Neural cell (in vitro differentiated cells): ENCODE measurements at regions not wholly inside any gene's neighbourhood (a gene's known extent, or its start where the extent isn't known, plus 50 kb on each side); places are given as distances from the start of the nearest gene placed in this dataset.

Source experiments
- H2AFZ ChIP-seq: fragments of 200-600, 300-800 bp; sonication (generic), shearing (Covaris generic); 2 replicates; pipeline ENCODE4 v1.6.0; 2014; ENCODE audit warnings: low read depth, mild to moderate bottlenecking, antibody characterized with exemption, low read length, moderate library complexity
- H3F3A ChIP-seq: fragments of 200-600 bp; shearing (Covaris generic); 2 replicates; pipeline ENCODE4 v1.6.1; 2016; ENCODE audit warnings: mild to moderate bottlenecking, moderate library complexity, mixed read lengths, antibody characterized with exemption, low read length; ENCODE audit not compliant: insufficient read depth, poor library complexity, severe bottlenecking
- H3K27ac ChIP-seq: fragments of 200-600, 300-800 bp; sonication (generic), shearing (Covaris generic); 2 replicates; pipeline ENCODE4 v1.5.1; 2014; ENCODE audit warnings: mild to moderate bottlenecking, low read length, moderate library complexity
- H3K27me3 ChIP-seq: fragments of 300-800, 200-600 bp; sonication (generic), shearing (Covaris generic); 2 replicates; pipeline ENCODE4 v1.6.0; 2014; ENCODE audit warnings: mild to moderate bottlenecking, low read depth, low read length, moderate library complexity; ENCODE audit not compliant: insufficient read depth
- H3K36me3 ChIP-seq: fragments of 300-800, 200-600 bp; sonication (generic), shearing (Covaris generic); 2 replicates; pipeline ENCODE4 v1.5.1; 2014; ENCODE audit warnings: mild to moderate bottlenecking, antibody characterized with exemption, low read length, moderate library complexity; ENCODE audit not compliant: insufficient read depth
- H3K4me2 ChIP-seq: fragments of 300-800, 200-600 bp; sonication (generic), shearing (Covaris generic); 2 replicates; pipeline ENCODE4 v1.6.0; 2014; ENCODE audit warnings: mild to moderate bottlenecking, low read length
- H3K4me3 ChIP-seq: fragments of 300-800, 200-600 bp; sonication (generic), shearing (Covaris generic); 2 replicates; pipeline ENCODE4 v1.5.1; 2014; ENCODE audit warnings: mild to moderate bottlenecking, low read length, moderate library complexity
- H3K79me2 ChIP-seq: fragments of 200-600 bp; shearing (Covaris generic); replicated peaks from 2 replicates; pipeline ENCODE4 v1.6.0; 2014; ENCODE audit warnings: mild to moderate bottlenecking, low read length, moderate library complexity; ENCODE audit not compliant: insufficient read depth
- H3K9ac ChIP-seq: fragments of 300-800, 200-600 bp; sonication (generic), shearing (Covaris generic); 2 replicates; pipeline ENCODE4 v1.6.1; 2016; ENCODE audit warnings: mild to moderate bottlenecking, low read length, mixed read lengths
- H3K9me2 ChIP-seq: fragments of 200-600 bp; shearing (Covaris generic); 2 replicates; pipeline ENCODE4 v1.6.1; 2016; ENCODE audit warnings: mild to moderate bottlenecking, low read length, mixed read lengths; ENCODE audit not compliant: insufficient read depth
- H3K9me3 ChIP-seq: fragments of 200-600, 300-800 bp; sonication (generic), shearing (Covaris generic); 2 replicates; pipeline ENCODE4 v1.6.1; 2016; ENCODE audit warnings: mild to moderate bottlenecking, mixed run types, low read length, moderate library complexity, mixed read lengths
- H4K20me1 ChIP-seq: fragments of 200-600 bp; shearing (Covaris generic); 2 replicates; pipeline ENCODE4 v1.6.1; 2016; ENCODE audit warnings: mild to moderate bottlenecking, mixed run types; ENCODE audit not compliant: insufficient read depth
- EP300 ChIP-seq: fragments of 450-650 bp; conservative IDR thresholded peaks from 2 replicates; pipeline ENCODE4 v1.6.1; 2014; ENCODE audit warnings: antibody characterized with exemption, mild to moderate bottlenecking, moderate library complexity; ENCODE audit not compliant: poor library complexity, severe bottlenecking
- EZH2 ChIP-seq: fragments of 200-600, 300-800 bp; shearing (Covaris generic), sonication (generic); IDR thresholded peaks from 2 replicates; pipeline ENCODE4 v1.6.1; 2014; ENCODE audit warnings: antibody characterized with exemption, low read length, borderline replicate concordance, mild to moderate bottlenecking; ENCODE audit not compliant: insufficient read depth, poor library complexity, severe bottlenecking
- MXI1 ChIP-seq: fragments of 450-650 bp; conservative IDR thresholded peaks from 2 replicates; pipeline ENCODE4 v1.6.1; 2014; ENCODE audit warnings: antibody characterized with exemption, mild to moderate bottlenecking; ENCODE audit not compliant: poor library complexity, severe bottlenecking
- POLR2AphosphoS5 ChIP-seq: IDR thresholded peaks from 2 replicates; pipeline ENCODE4 v1.6.1; 2012
- RAD21 ChIP-seq: fragments of 450-650 bp; conservative IDR thresholded peaks from 2 replicates; pipeline ENCODE4 v1.6.1; 2014; ENCODE audit warnings: antibody characterized with exemption, mild to moderate bottlenecking, moderate library complexity
- REST ChIP-seq: IDR thresholded peaks from 2 replicates; pipeline ENCODE4 v1.6.1; 2012; ENCODE audit warnings: borderline replicate concordance
- SMC3 ChIP-seq: fragments of 450-650 bp; conservative IDR thresholded peaks from 2 replicates; pipeline ENCODE4 v1.6.1; 2014; ENCODE audit warnings: antibody characterized with exemption, mild to moderate bottlenecking, moderate library complexity; ENCODE audit not compliant: poor library complexity
- TAF1 ChIP-seq: IDR thresholded peaks from 2 replicates; pipeline ENCODE4 v1.6.1; 2012; ENCODE audit warnings: low read depth
- TF ChIP-seq, protein P1 (sequence below): fragments of 450-650 bp; IDR thresholded peaks from 2 replicates; pipeline ENCODE4 v1.5.1; 2014; ENCODE audit warnings: antibody characterized with exemption, mild to moderate bottlenecking, moderate library complexity; ENCODE audit not compliant: poor library complexity, severe bottlenecking

- H3K27me3 ChIP-seq, result no peaks in the 10 kb centered on the region
Measured at GRCh38 chr5:2865856-2866255, 114.4 kb upstream of the IRX2 start.

DNA sequence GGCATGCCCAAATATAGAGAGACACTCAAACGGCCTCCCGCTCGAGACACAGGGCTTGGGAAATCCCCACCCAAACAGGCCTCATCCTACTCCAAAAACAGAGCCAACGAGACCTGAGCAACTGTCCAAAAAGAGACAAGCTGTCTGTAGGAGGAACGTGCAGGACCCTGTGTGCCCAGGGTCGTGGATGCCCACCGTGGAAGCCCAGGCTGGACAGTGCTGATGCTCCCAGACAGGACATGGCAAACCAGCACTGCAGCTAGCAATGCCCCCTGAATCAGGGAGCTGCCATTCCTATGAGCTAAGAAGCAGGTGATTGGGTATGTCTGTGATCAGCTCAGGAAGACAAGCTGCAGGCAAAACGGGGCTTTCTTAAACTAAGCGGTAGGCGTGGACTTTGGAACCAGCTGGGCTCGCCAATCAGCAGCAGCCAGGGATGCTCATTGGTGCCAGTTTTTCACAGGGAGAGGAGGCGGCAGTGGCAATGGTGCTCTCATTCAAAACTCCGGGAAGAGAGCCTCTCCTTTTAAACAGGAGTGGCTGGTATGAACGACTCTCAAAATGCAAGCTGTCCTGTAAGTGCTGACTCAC, 113.1 kb upstream of the IRX2 start:
- H2AFZ ChIP-seq, result no peak overlapping the region
- H4K20me1 ChIP-seq, result no peaks in the 10 kb centered on the region
- TF ChIP-seq TAF1, result no peak
- TF ChIP-seq, protein P1, sequence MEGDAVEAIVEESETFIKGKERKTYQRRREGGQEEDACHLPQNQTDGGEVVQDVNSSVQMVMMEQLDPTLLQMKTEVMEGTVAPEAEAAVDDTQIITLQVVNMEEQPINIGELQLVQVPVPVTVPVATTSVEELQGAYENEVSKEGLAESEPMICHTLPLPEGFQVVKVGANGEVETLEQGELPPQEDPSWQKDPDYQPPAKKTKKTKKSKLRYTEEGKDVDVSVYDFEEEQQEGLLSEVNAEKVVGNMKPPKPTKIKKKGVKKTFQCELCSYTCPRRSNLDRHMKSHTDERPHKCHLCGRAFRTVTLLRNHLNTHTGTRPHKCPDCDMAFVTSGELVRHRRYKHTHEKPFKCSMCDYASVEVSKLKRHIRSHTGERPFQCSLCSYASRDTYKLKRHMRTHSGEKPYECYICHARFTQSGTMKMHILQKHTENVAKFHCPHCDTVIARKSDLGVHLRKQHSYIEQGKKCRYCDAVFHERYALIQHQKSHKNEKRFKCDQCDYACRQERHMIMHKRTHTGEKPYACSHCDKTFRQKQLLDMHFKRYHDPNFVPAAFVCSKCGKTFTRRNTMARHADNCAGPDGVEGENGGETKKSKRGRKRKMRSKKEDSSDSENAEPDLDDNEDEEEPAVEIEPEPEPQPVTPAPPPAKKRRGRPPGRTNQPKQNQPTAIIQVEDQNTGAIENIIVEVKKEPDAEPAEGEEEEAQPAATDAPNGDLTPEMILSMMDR, result no peak
- H3K36me3 ChIP-seq, result no peaks in the 10 kb centered on the region
- no peak overlapping the region for H3K4me2 ChIP-seq
- H3K9ac ChIP-seq, result no peak overlapping the region
- H3F3A ChIP-seq, result no peaks in the 10 kb centered on the region
- no peak overlapping the region for H3K27ac ChIP-seq
- H3K79me2 ChIP-seq, result no peaks in the 10 kb centered on the region
- H3K9me3 ChIP-seq, result no peaks in the 10 kb centered on the region
- H3K9me2 ChIP-seq, result no peaks in the 10 kb centered on the region
- H3K4me3 ChIP-seq, result no peak overlapping the region
- H3K27me3 ChIP-seq, result no peaks in the 10 kb centered on the region

More at GRCh38 chr5:2865856-2866255, 114.4 kb upstream of the IRX2 start:
- H3K9ac ChIP-seq, result no peak overlapping the region
- H3K9me3 ChIP-seq, result no peaks in the 10 kb centered on the region
- H3K4me3 ChIP-seq, result no peak overlapping the region
- no peaks in the 10 kb centered on the region for H3F3A ChIP-seq
- no peak overlapping the region for H3K27ac ChIP-seq
- TF ChIP-seq EP300 (no peak), REST (no peak), SMC3 (no peak), RAD21 (no peak)
- H3K9me2 ChIP-seq, result no peaks in the 10 kb centered on the region
- H2AFZ ChIP-seq, result no peak overlapping the region
- H3K36me3 ChIP-seq, result no peaks in the 10 kb centered on the region
- no peak overlapping the region for H3K4me2 ChIP-seq
- no peaks in the 10 kb centered on the region for H4K20me1 ChIP-seq
- no peaks in the 10 kb centered on the region for H3K79me2 ChIP-seq

DNA sequence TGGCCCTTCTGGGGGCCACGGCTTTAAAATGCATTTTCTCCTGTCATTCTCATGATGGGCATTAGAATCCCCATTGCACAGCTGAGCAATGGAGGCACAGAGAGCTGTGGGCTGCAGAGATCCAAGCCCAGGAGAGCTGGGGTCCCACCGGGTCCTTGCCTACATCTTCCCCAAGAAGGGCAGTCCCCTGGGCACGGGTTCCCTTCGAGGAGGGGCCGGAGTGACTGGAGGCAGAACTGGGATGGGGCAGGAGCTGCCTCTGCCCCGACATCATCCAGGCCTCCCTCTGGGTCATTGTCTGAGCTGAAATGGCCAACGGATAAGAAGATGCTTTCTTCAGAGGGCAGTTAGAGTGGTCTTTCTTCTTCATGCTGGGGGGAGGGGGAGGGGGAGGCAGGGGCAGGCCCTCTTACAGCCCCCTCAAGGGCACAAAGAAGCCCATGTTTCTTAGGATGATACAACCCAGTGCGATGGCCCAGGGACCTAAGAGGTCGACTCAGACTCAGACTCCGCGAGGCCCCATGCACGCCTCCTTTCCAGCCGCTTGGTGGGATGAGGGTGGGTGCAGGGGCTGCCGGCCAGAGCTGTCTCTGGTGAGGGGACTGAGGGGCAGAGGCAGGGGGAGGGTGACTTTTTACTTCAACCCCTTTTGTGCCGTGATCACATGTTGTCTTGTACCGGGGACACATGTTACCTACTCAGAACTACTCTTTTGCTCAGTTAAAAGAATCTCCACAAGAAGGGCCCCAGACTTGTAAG, 112.4 kb upstream of the IRX2 start:
- Histone ChIP-seq H4K20me1 (no peaks in the 10 kb centered on the region), H3K4me3 (no peak overlapping the region), H3K9ac (no peak overlapping the region), H3K27ac (no peak overlapping the region), H3K36me3 (no peaks in the 10 kb centered on the region), H2AFZ (no peak overlapping the region), H3K9me2 (no peaks in the 10 kb centered on the region), H3K79me2 (no peaks in the 10 kb centered on the region), H3K4me2 (no peak overlapping the region), H3K9me3 (no peaks in the 10 kb centered on the region), H3F3A (no peaks in the 10 kb centered on the region), H3K27me3 (no peaks in the 10 kb centered on the region)
- TF ChIP-seq, protein P1, result no peak
- no peak for TF ChIP-seq REST
- TF ChIP-seq RAD21, result no peak
- TF ChIP-seq SMC3, result no peak
- TF ChIP-seq TAF1, result no peak
- TF ChIP-seq EZH2, result no peak
- no peak for TF ChIP-seq EP300
- TF ChIP-seq POLR2AphosphoS5, result no peak
- TF ChIP-seq MXI1, result no peak
